K562 (cell line): ENCODE measurements at regions not wholly inside any gene's neighbourhood (a gene's known extent, or its start where the extent isn't known, plus 50 kb on each side); places are given as distances from the start of the nearest gene placed in this dataset.

Experiments used
- BCLAF1 ChIP-seq, 2 experiments: fragments of 450-650 bp in 1 of 2; IDR thresholded peaks; 2 replicates each; pipeline ENCODE4 v1.6.1; 2011 to 2017; ENCODE audit warnings: low read depth in 2 of 2, antibody characterized with exemption in 1 of 2, borderline replicate concordance in 1 of 2, low read length in 1 of 2, mild to moderate bottlenecking in 1 of 2, mixed read lengths in 1 of 2; ENCODE audit not compliant: control insufficient read depth in 1 of 2
- CEBPB ChIP-seq: fragments of 450-650 bp; IDR thresholded peaks from 2 replicates; pipeline ENCODE4 v1.6.1; 2016; ENCODE audit warnings: missing genetic modification characterization, missing compliant biosample characterization
- MAX ChIP-seq: sonication (generic); formaldehyde crosslinking; IDR thresholded peaks from 2 replicates; pipeline ENCODE4 v1.9.0; 2022; ENCODE audit warnings: mild to moderate bottlenecking, missing genetic modification reagents
- MXD1 ChIP-seq: fragments of 250-450 bp; sonication (Bioruptor Pico); IDR thresholded peaks from 2 replicates; pipeline ENCODE4 v1.8.0; 2021; ENCODE audit warnings: borderline replicate concordance, mild to moderate bottlenecking, moderate library complexity; ENCODE audit not compliant: poor library complexity, severe bottlenecking
- NRF1 ChIP-seq, 2 experiments: fragments of 450-650 bp; IDR thresholded peaks in 1 of 2; conservative IDR thresholded peaks in 1 of 2; 2 replicates each; pipeline ENCODE4 v1.6.1; 2014; ENCODE audit warnings: mild to moderate bottlenecking in 2 of 2
- TCFL5 ChIP-seq: fragments of 250-450 bp; sonication (Bioruptor Pico); conservative IDR thresholded peaks from 2 replicates; pipeline ENCODE4 v1.6.1; 2021; ENCODE audit warnings: mild to moderate bottlenecking, moderate library complexity, matching md5 sums
- ZFP91 ChIP-seq: sonication (generic); formaldehyde crosslinking; IDR thresholded peaks from 2 replicates; pipeline ENCODE4 v1.8.0; 2022; ENCODE audit warnings: mild to moderate bottlenecking, missing genetic modification reagents

- TF ChIP-seq TCFL5 (no peak), ZFP91 (no peak), BCLAF1 (IDR thresholded peaks at IDR 0.05; ENCODE audit: borderline replicate concordance in 1 of 2, control insufficient read depth in 1 of 2, low read depth in 2 of 2, low read length in 1 of 2) (no peak), CEBPB (no peak), MAX (CRISPR knock-in tag) (no peak), MXD1 (CRISPR knock-in tag) (no peak), NRF1 (conservative IDR thresholded peaks at IDR 0.05 in 1 of 2, IDR thresholded peaks at IDR 0.05 in 1 of 2) (no peak)
Observed at GRCh38 chr14:58850011-58850410, 212.2 kb downstream of the DACT1 start.
